ENCODE measurements at regions not wholly inside any gene's neighbourhood (a gene's known extent, or its start where the extent isn't known, plus 50 kb on each side); places are given as distances from the start of the nearest gene placed in this dataset.

DNA sequence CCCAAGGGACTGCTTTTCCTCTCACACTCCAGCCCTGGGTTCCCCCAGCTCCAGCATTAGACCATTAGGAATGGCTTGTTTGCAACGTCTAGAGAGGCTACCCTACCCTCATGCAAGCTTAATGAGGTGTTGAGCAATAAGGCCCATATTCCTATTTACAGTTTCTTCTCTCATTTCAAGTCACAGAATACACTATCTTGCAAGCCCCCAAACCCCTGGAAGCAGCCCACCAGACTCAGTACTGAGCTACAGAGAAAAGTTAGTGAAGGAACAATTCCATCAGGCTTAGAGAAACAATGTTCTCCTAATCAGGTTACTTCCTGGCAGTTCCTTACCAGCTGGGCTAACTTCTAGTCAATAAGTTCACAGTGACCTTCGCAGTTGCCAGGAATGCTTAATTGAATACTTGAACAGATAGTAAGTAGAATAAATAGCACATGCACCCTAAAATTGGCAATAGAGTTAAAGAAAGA, 606.5 kb upstream of the NOX3 start:
- Mint-ChIP-seq H3K27ac (ENCODE audit: unreplicated experiment) (no peak overlapping the region), H3K4me3 (ENCODE audit: unreplicated experiment) (no peak overlapping the region), H3K36me3 (ENCODE audit: low read depth) (no peaks in the 10 kb centered on the region), H3K4me1 (ENCODE audit: low read depth) (peaks cover 4% of the 10 kb centered on the region), H3K27me3 (ENCODE audit: low read depth) (no peaks in the 10 kb centered on the region), H3K9me3 (ENCODE audit: low read depth) (peaks cover 3% of the 10 kb centered on the region)
- TF ChIP-seq, protein P1, sequence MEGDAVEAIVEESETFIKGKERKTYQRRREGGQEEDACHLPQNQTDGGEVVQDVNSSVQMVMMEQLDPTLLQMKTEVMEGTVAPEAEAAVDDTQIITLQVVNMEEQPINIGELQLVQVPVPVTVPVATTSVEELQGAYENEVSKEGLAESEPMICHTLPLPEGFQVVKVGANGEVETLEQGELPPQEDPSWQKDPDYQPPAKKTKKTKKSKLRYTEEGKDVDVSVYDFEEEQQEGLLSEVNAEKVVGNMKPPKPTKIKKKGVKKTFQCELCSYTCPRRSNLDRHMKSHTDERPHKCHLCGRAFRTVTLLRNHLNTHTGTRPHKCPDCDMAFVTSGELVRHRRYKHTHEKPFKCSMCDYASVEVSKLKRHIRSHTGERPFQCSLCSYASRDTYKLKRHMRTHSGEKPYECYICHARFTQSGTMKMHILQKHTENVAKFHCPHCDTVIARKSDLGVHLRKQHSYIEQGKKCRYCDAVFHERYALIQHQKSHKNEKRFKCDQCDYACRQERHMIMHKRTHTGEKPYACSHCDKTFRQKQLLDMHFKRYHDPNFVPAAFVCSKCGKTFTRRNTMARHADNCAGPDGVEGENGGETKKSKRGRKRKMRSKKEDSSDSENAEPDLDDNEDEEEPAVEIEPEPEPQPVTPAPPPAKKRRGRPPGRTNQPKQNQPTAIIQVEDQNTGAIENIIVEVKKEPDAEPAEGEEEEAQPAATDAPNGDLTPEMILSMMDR (IDR thresholded peaks at IDR 0.05): no peak
- DNase-seq (ENCODE audit: low spot score): no peak

- H3K9me3 Mint-ChIP-seq (ENCODE audit: low read depth): peaks cover 8% of the 10 kb centered on the region
- TF ChIP-seq, protein P1 (IDR thresholded peaks at IDR 0.05): no peak
- H3K36me3 Mint-ChIP-seq (ENCODE audit: low read depth): no peaks in the 10 kb centered on the region
- no peak overlapping the region for H3K27ac Mint-ChIP-seq (ENCODE audit: unreplicated experiment)
- H3K27me3 Mint-ChIP-seq (ENCODE audit: low read depth): no peaks in the 10 kb centered on the region
- H3K4me3 Mint-ChIP-seq (ENCODE audit: unreplicated experiment): no peak overlapping the region
- no peak for DNase-seq (ENCODE audit: low spot score)
- H3K4me1 Mint-ChIP-seq (ENCODE audit: low read depth): peaks cover 4% of the 10 kb centered on the region
These were observed 605.8 kb upstream of the NOX3 start for GRCh38 chr6:156061465-156061864.

DNA sequence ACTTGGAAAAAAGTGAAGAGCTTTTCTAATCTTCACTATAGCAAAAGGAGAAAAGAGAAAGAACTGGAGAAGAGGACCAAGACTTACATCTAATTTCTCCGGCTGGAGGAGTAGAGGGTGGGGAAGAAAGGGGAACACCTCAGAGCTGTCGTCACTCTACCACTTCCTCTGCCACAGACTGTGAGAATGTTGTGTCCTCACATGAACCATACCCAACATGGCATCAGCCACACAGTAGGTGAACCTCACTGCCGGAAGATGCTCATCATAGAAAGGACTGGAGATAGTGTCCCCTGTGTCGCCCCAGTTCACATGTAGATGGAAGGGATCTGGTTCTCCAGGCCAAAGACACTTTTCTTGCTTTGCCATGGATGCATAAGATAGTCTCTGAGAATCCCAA, 604.4 kb upstream of the NOX3 start:
- peaks cover 4% of the 10 kb centered on the region for H3K4me1 Mint-ChIP-seq (ENCODE audit: low read depth)
- no peaks in the 10 kb centered on the region for H3K36me3 Mint-ChIP-seq (ENCODE audit: low read depth)
- H3K27me3 Mint-ChIP-seq (ENCODE audit: low read depth): no peaks in the 10 kb centered on the region
- no peak for DNase-seq (ENCODE audit: low spot score)
- no peak overlapping the region for H3K4me3 Mint-ChIP-seq (ENCODE audit: unreplicated experiment)
- H3K9me3 Mint-ChIP-seq (ENCODE audit: low read depth): peaks cover 9% of the 10 kb centered on the region
- TF ChIP-seq, protein P1 (IDR thresholded peaks at IDR 0.05): no peak
- H3K27ac Mint-ChIP-seq (ENCODE audit: unreplicated experiment): no peak overlapping the region

- no peak overlapping the region for H3K4me3 Mint-ChIP-seq (ENCODE audit: unreplicated experiment)
- H3K27ac Mint-ChIP-seq (ENCODE audit: unreplicated experiment): peak overlapping the region; percentile 18
- H3K36me3 Mint-ChIP-seq (ENCODE audit: low read depth): no peaks in the 10 kb centered on the region
- peaks cover 4% of the 10 kb centered on the region for H3K4me1 Mint-ChIP-seq (ENCODE audit: low read depth)
- peaks cover 12% of the 10 kb centered on the region for H3K9me3 Mint-ChIP-seq (ENCODE audit: low read depth)
- TF ChIP-seq, protein P1 (IDR thresholded peaks at IDR 0.05): no peak
- no peaks in the 10 kb centered on the region for H3K27me3 Mint-ChIP-seq (ENCODE audit: low read depth)
- no peak for DNase-seq (ENCODE audit: low spot score)
These were observed 602.7 kb upstream of the NOX3 start for GRCh38 chr6:156058356-156058755.

GRCh38 chr6:156057869-156058268, 602.2 kb upstream of the NOX3 start:
- Mint-ChIP-seq H3K27ac (ENCODE audit: unreplicated experiment) (peak overlapping the region; percentile 18), H3K36me3 (ENCODE audit: low read depth) (no peaks in the 10 kb centered on the region), H3K4me3 (ENCODE audit: unreplicated experiment) (no peak overlapping the region), H3K4me1 (ENCODE audit: low read depth) (peaks cover 4% of the 10 kb centered on the region), H3K27me3 (ENCODE audit: low read depth) (no peaks in the 10 kb centered on the region), H3K9me3 (ENCODE audit: low read depth) (peaks cover 14% of the 10 kb centered on the region)
- TF ChIP-seq, protein P1 (IDR thresholded peaks at IDR 0.05): no peak
- DNase-seq (ENCODE audit: low spot score): no peak
